Smooth muscle cell (in vitro differentiated cells): ENCODE measurements at regions not wholly inside any gene's neighbourhood (a gene's known extent, or its start where the extent isn't known, plus 50 kb on each side); places are given as distances from the start of the nearest gene placed in this dataset.

Source experiments
- DNase-seq: peaks from one replicate; lab custom pipeline; 2025; ENCODE audit not compliant: unreplicated experiment; lab: John Stamatoyannopoulos, UW
- H2AFZ ChIP-seq: fragments of 200-600 bp; sonication (generic); 2 replicates; pipeline ENCODE4 v1.6.0; 2016; ENCODE audit warnings: antibody characterized with exemption, low read depth, mild to moderate bottlenecking
- H3F3A ChIP-seq: fragments of 200-600 bp; sonication (generic); 2 replicates; pipeline ENCODE4 v1.6.0; 2017; ENCODE audit warnings: antibody characterized with exemption, low read depth
- H3K27ac ChIP-seq: fragments of 200-600 bp; sonication (generic); 2 replicates; pipeline ENCODE4 v1.5.1; 2016; ENCODE audit warnings: low read depth, mild to moderate bottlenecking
- H3K27me3 ChIP-seq: fragments of 200-600 bp; sonication (generic); 2 replicates; pipeline ENCODE4 v1.6.1; 2016; ENCODE audit warnings: low read depth, mild to moderate bottlenecking
- H3K36me3 ChIP-seq: fragments of 200-600 bp; sonication (generic); 2 replicates; pipeline ENCODE4 v1.5.1; 2016; ENCODE audit warnings: low read depth
- H3K4me1 ChIP-seq: fragments of 200-600 bp; sonication (generic); 2 replicates; pipeline ENCODE4 v1.5.1; 2016; ENCODE audit warnings: low read depth
- H3K4me2 ChIP-seq: fragments of 200-600 bp; sonication (generic); 2 replicates; pipeline ENCODE4 v1.6.0; 2016; ENCODE audit warnings: mild to moderate bottlenecking
- H3K4me3 ChIP-seq: fragments of 200-600 bp; sonication (generic); 2 replicates; pipeline ENCODE4 v1.5.1; 2016; ENCODE audit warnings: mild to moderate bottlenecking
- H3K79me2 ChIP-seq: fragments of 200-600 bp; sonication (generic); 2 replicates; pipeline ENCODE4 v1.6.0; 2016; ENCODE audit warnings: low read depth, mild to moderate bottlenecking
- H3K9ac ChIP-seq: fragments of 200-600 bp; sonication (generic); 2 replicates; pipeline ENCODE4 v1.6.0; 2016; ENCODE audit warnings: low read depth
- H3K9me3 ChIP-seq: fragments of 200-600 bp; sonication (generic); replicated peaks from 2 replicates; pipeline ENCODE4 v1.5.1; 2016; ENCODE audit warnings: low read depth
- H4K20me1 ChIP-seq: fragments of 200-600 bp; sonication (generic); 2 replicates; pipeline ENCODE4 v1.6.0; 2016; ENCODE audit warnings: low read depth
- WGBS: methylation state at CpG from one replicate; pipeline ENCODE4 v1.1.7; 2016; ENCODE audit warnings: low lambda C conversion rate; 5-methylcytosine and 5-hydroxymethylcytosine counted together
- TF ChIP-seq, protein P1 (sequence below): fragments of 200-600 bp; sonication (generic); IDR thresholded peaks from 2 replicates; pipeline ENCODE4 v1.5.1; 2017; ENCODE audit warnings: borderline replicate concordance, mild to moderate bottlenecking, antibody characterized with exemption; ENCODE audit not compliant: insufficient read depth, poor library complexity, severe bottlenecking

DNA sequence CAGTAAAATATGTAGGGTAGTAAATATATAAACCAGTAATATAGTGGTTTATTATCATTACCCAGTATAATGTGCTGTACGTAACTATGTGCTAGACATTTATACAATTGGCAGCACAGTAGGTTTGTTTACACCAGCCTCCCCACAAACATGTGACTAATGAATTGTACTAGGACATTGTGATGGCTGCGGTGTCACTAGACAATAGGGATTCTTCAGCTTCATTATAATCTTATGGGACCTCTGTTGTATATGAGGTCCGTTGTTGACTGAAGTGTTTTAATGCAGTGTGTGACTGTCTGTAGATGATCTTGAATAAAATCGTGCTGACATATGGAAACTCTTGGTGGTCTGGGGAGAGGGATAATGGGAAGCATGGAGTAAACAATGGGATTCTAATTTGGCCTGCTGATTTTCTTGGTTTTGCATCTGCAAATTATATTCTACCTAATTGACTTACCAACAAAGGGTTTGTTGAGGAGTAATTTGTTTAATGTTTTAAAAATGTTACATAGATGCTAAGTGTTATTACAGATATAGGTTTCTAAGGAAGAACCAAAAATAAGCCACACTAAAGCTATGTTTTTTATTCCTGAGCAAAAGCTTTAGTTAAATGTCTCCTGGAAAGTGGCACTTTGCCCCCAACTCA, 496.5 kb upstream of the TBL1XR1 start:
- Histone ChIP-seq H3K27me3 (no peaks in the 10 kb centered on the region), H3K36me3 (no peaks in the 10 kb centered on the region), H2AFZ (peak overlapping the region; percentile 49), H3F3A (peaks cover 10% of the 10 kb centered on the region), H3K79me2 (no peaks in the 10 kb centered on the region), H3K9me3 (no peaks in the 10 kb centered on the region), H3K27ac (peak overlapping the region; percentile 24), H3K4me1 (no peaks in the 10 kb centered on the region), H3K9ac (no peak overlapping the region), H3K4me2 (peak overlapping the region; percentile 61), H3K4me3 (no peak overlapping the region), H4K20me1 (no peaks in the 10 kb centered on the region)
- no peak for DNase-seq
- TF ChIP-seq, protein P1, sequence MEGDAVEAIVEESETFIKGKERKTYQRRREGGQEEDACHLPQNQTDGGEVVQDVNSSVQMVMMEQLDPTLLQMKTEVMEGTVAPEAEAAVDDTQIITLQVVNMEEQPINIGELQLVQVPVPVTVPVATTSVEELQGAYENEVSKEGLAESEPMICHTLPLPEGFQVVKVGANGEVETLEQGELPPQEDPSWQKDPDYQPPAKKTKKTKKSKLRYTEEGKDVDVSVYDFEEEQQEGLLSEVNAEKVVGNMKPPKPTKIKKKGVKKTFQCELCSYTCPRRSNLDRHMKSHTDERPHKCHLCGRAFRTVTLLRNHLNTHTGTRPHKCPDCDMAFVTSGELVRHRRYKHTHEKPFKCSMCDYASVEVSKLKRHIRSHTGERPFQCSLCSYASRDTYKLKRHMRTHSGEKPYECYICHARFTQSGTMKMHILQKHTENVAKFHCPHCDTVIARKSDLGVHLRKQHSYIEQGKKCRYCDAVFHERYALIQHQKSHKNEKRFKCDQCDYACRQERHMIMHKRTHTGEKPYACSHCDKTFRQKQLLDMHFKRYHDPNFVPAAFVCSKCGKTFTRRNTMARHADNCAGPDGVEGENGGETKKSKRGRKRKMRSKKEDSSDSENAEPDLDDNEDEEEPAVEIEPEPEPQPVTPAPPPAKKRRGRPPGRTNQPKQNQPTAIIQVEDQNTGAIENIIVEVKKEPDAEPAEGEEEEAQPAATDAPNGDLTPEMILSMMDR, result no peak
- 55% methylated on average over 4 of the region's 4 CpGs for WGBS

DNA sequence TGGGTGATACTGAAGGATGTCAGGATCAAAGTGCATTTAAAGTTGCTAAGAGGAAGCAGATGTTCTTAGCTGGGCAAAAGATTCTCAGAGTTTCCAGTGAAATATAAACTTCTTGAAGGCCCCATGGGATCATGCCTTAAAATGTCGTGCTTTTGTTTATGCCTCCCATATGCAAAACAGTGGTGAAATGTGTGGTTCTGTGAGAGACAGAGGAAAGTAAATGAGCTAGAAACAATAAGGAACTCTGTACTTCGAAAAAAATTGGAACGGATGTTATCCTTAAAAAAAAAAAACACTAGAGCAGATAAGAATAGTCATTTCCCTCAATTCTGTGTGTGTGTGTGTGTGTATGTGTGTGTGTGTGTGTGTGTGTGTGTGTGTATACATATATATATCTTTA, 497.0 kb upstream of the TBL1XR1 start:
- TF ChIP-seq, protein P1, result no peak
- DNase-seq, result no peak
- H3K9ac ChIP-seq, result no peak overlapping the region
- peak overlapping the region; percentile 49 for H2AFZ ChIP-seq
- peak overlapping the region; percentile 61 for H3K4me2 ChIP-seq
- peak overlapping the region; percentile 24 for H3K27ac ChIP-seq
- WGBS, result 25% methylated on average over 3 of the region's 3 CpGs
- H3K4me1 ChIP-seq, result no peaks in the 10 kb centered on the region
- peaks cover 10% of the 10 kb centered on the region for H3F3A ChIP-seq
- no peaks in the 10 kb centered on the region for H3K9me3 ChIP-seq
- H4K20me1 ChIP-seq, result no peaks in the 10 kb centered on the region
- H3K79me2 ChIP-seq, result no peaks in the 10 kb centered on the region
- no peaks in the 10 kb centered on the region for H3K27me3 ChIP-seq
- H3K4me3 ChIP-seq, result no peak overlapping the region
- H3K36me3 ChIP-seq, result no peaks in the 10 kb centered on the region

DNA sequence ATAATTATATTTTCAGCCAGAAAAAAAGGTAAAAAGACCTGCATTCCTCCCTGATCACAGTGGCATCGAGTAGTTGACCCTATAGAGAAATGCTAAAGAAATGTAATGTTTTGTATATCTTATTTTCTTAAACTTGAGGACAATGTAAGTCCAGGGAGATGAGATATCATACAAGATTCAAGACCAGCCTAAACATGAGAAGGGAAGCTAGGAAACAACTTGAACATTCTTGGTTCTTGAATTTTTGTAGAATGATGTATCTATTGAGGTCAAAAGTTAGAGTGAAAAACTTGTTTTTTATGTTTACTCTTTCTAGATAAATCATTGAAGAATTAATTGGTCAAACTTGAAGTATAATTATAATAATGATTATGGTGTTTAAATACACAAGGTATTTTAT, 497.7 kb upstream of the TBL1XR1 start:
- Histone ChIP-seq H3K27me3 (no peaks in the 10 kb centered on the region), H3K36me3 (no peaks in the 10 kb centered on the region), H3K9ac (no peak overlapping the region), H3K4me3 (no peak overlapping the region), H2AFZ (peak overlapping the region; percentile 8), H3K27ac (no peak overlapping the region), H3K79me2 (no peaks in the 10 kb centered on the region), H3K4me1 (no peaks in the 10 kb centered on the region), H3K9me3 (no peaks in the 10 kb centered on the region), H3F3A (peaks cover 10% of the 10 kb centered on the region), H3K4me2 (peak overlapping the region; percentile 61), H4K20me1 (no peaks in the 10 kb centered on the region)
- TF ChIP-seq, protein P1, result no peak
- no peak for DNase-seq
- WGBS, result 94% methylated on average over 1 of the region's 1 CpG

DNA sequence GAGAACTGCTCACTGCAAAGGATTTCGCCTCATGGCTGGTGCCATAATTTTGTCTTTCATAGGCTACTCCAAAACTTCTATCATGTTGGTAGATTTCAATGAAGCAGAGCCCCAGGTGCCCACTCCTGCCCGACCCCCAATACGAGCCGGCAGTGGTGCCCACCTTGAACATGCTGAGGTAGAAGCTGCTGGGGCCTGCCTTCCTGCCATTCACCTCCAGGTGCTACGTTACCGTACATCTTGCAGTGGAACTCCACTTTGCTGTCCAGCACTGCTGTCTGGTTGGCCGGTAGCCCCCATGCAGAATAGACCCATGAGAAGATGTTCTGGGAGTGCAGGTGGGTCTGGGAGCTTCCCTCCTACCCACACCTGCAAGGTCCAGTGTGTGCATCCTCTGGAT, 502.8 kb upstream of the TBL1XR1 start:
- no peaks in the 10 kb centered on the region for H4K20me1 ChIP-seq
- no peak for DNase-seq
- no peak overlapping the region for H3K4me2 ChIP-seq
- no peak overlapping the region for H3K4me3 ChIP-seq
- no peak overlapping the region for H3K27ac ChIP-seq
- no peaks in the 10 kb centered on the region for H3K27me3 ChIP-seq
- H3K79me2 ChIP-seq, result no peaks in the 10 kb centered on the region
- no peaks in the 10 kb centered on the region for H3K4me1 ChIP-seq
- 90% methylated on average over 7 of the region's 7 CpGs for WGBS
- no peaks in the 10 kb centered on the region for H3K36me3 ChIP-seq
- TF ChIP-seq, protein P1, result no peak
- H3F3A ChIP-seq, result no peaks in the 10 kb centered on the region
- H3K9me3 ChIP-seq, result no peaks in the 10 kb centered on the region
- H2AFZ ChIP-seq, result no peak overlapping the region
- no peak overlapping the region for H3K9ac ChIP-seq
